Endothelial cell of umbilical vein (primary cell): ENCODE measurements at regions not wholly inside any gene's neighbourhood (a gene's known extent, or its start where the extent isn't known, plus 50 kb on each side); places are given as distances from the start of the nearest gene placed in this dataset.

ENCODE experiments used
- BruUV-seq: library from RNA; stranded (reverse); fragments of 400-500 nt; replicated peaks from 2 replicates; lab custom pipeline; 2021; lab: Mats Ljungman, UMichigan
- CTCF ChIA-PET: fragments of 300-600, 350-600 bp; sonication (Branson Sonifier 250); formaldehyde crosslinking; loops from one replicate; lab custom pipeline; 2021; ENCODE audit warnings: antibody characterized with exemption, inconsistent platforms; lab: Charles Lee
- POLR2A ChIA-PET: fragments of 300-600, 350-600 bp; sonication (Branson Sonifier 250); formaldehyde crosslinking; loops from one replicate; lab custom pipeline; 2021; ENCODE audit warnings: antibody characterized with exemption, inconsistent platforms; lab: Charles Lee
- DNase-seq: peaks from one replicate; pipeline ENCODE4 v3.0.0-alpha.2; 2011; ENCODE audit warnings: low read depth, low spot score
- FAIRE-seq: peaks from 2 replicates; lab custom pipeline; 2011; peaks lifted over from hg19 to GRCh38; lab: Jason Lieb, UNC
- H2AFZ ChIP-seq: 2 replicates; pipeline ENCODE4 v1.6.0; 2012; ENCODE audit warnings: low read depth, low read length, control low read depth, inconsistent platforms
- H3K27ac ChIP-seq: 2 replicates; pipeline ENCODE4 v1.5.1; 2011; ENCODE audit warnings: low read depth, mild to moderate bottlenecking, control low read depth, low read length, moderate library complexity; ENCODE audit not compliant: insufficient read depth
- H3K27me3 ChIP-seq, 2 experiments: 2 replicates each; pipeline versions ENCODE4 v1.6.0 to v1.6.1; 2011; ENCODE audit warnings: low read length in 2 of 2, mixed read lengths in 1 of 2; ENCODE audit not compliant: control insufficient read depth in 2 of 2, insufficient read depth in 2 of 2
- H3K36me3 ChIP-seq, 2 experiments: 2 replicates in 1 of 2; 3 replicates in 1 of 2; pipeline ENCODE4 v1.5.1; 2011; ENCODE audit warnings: low read length in 2 of 2, mild to moderate bottlenecking in 1 of 2, moderate library complexity in 1 of 2; ENCODE audit not compliant: control insufficient read depth in 2 of 2, insufficient read depth in 2 of 2; ENCODE audit errors: extremely low read depth in 1 of 2
- H3K4me1 ChIP-seq: 3 replicates; pipeline ENCODE4 v1.5.1; 2011; ENCODE audit warnings: mild to moderate bottlenecking, low read length; ENCODE audit not compliant: control insufficient read depth, insufficient read depth; ENCODE audit errors: extremely low read depth
- H3K4me2 ChIP-seq: 2 replicates; pipeline ENCODE4 v1.6.1; 2011; ENCODE audit warnings: low read length, control low read depth, mixed read lengths; ENCODE audit not compliant: insufficient read depth
- H3K4me3 ChIP-seq, 3 experiments: fragments of 200-600 bp in 1 of 3; sonication (generic), shearing (Covaris generic) in 1 of 3; replicated peaks in 1 of 3; 2 replicates each; pipeline ENCODE4 v1.5.1; 2011 to 2016; ENCODE audit warnings: control low read depth in 3 of 3, low read length in 3 of 3, mild to moderate bottlenecking in 2 of 3, inconsistent platforms in 1 of 3, low read depth in 1 of 3, moderate library complexity in 1 of 3; ENCODE audit not compliant: insufficient read depth in 1 of 3
- H3K79me2 ChIP-seq: 2 replicates; pipeline ENCODE4 v1.6.0; 2012; ENCODE audit warnings: low read length, inconsistent platforms; ENCODE audit not compliant: control insufficient read depth, insufficient read depth
- H3K9ac ChIP-seq: replicated peaks from 2 replicates; pipeline ENCODE3; 2011; ENCODE audit warnings: low read length, control low read depth; ENCODE audit not compliant: insufficient read depth; ENCODE audit errors: extremely low read depth
- H3K9me1 ChIP-seq: replicated peaks from 3 replicates; pipeline ENCODE4 v1.6.0; 2011; ENCODE audit warnings: mild to moderate bottlenecking, low read length; ENCODE audit not compliant: control insufficient read depth, insufficient read depth; ENCODE audit errors: extremely low read depth
- H3K9me3 ChIP-seq: replicated peaks from 2 replicates; pipeline ENCODE4 v1.5.1; 2012; ENCODE audit warnings: low read length, inconsistent platforms; ENCODE audit not compliant: control insufficient read depth, insufficient read depth
- H4K20me1 ChIP-seq: replicated peaks from 2 replicates; pipeline ENCODE3; 2011; ENCODE audit warnings: mild to moderate bottlenecking, low read length; ENCODE audit not compliant: control insufficient read depth, insufficient read depth; ENCODE audit errors: extremely low read depth
- EZH2 ChIP-seq: IDR thresholded peaks from 2 replicates; pipeline ENCODE4 v1.6.1; 2012; ENCODE audit warnings: borderline replicate concordance, low read depth, mild to moderate bottlenecking, moderate library complexity, low read length, inconsistent platforms; ENCODE audit not compliant: severe bottlenecking
- FOS ChIP-seq: IDR thresholded peaks from 2 replicates; pipeline ENCODE4 v1.6.1; 2011; ENCODE audit warnings: mild to moderate bottlenecking, low read length, moderate library complexity, borderline replicate concordance; ENCODE audit not compliant: insufficient read depth
- GATA2 ChIP-seq: IDR thresholded peaks from 2 replicates; pipeline ENCODE4 v1.7.0; 2011; ENCODE audit warnings: low read depth, mild to moderate bottlenecking, moderate library complexity, mixed read lengths, low read length; ENCODE audit not compliant: insufficient read length, insufficient read depth
- JUN ChIP-seq: IDR thresholded peaks from 2 replicates; pipeline ENCODE4 v1.6.1; 2011; ENCODE audit warnings: borderline replicate concordance, low read depth; ENCODE audit not compliant: insufficient read length, insufficient read depth
- MYC ChIP-seq: IDR thresholded peaks from one replicate; pipeline ENCODE4 v1.6.1; 2011; ENCODE audit warnings: mild to moderate bottlenecking, low read depth, low read length
- POLR2A ChIP-seq: IDR thresholded peaks from 2 replicates; pipeline ENCODE4 v1.6.1; 2012; ENCODE audit warnings: low read depth, mild to moderate bottlenecking, control low read depth, low read length
- POLR2AphosphoS5 ChIP-seq: IDR thresholded peaks from 2 replicates; pipeline ENCODE4 v1.6.1; 2012; ENCODE audit warnings: low read depth, mild to moderate bottlenecking, control low read depth, low read length, moderate library complexity; ENCODE audit not compliant: insufficient read depth
- dilution Hi-C: fragments of 300-500 bp; cut with MboI; formaldehyde crosslinking; loops from one replicate; pipeline ENCODE4 v1.15.0; 2019; ENCODE audit warnings: low sequenced_read_pairs; ENCODE audit not compliant: extremely low pct_ligation_motif_present
- intact Hi-C: fragments of 100-400 bp; cut with micrococcal nuclease; formaldehyde crosslinking; loops from one replicate; pipeline ENCODE4 v1.10.0; 2022
- TF ChIP-seq, protein P1 (sequence below): IDR thresholded peaks from 2 replicates; pipeline ENCODE4 v1.6.1; 2011; ENCODE audit not compliant: insufficient read depth, insufficient read length
- TF ChIP-seq, protein P2 (sequence below), 2 donors: IDR thresholded peaks; 1 replicate in 1 of 2; 2 replicates in 1 of 2; pipeline ENCODE4 v1.5.1; 2011; ENCODE audit warnings: low read length in 2 of 2, mild to moderate bottlenecking in 2 of 2, moderate library complexity in 2 of 2, control low read depth in 1 of 2, inconsistent platforms in 1 of 2, low read depth in 1 of 2; ENCODE audit not compliant: insufficient read depth in 1 of 2; ENCODE audit errors: extremely low read depth in 1 of 2

DNA sequence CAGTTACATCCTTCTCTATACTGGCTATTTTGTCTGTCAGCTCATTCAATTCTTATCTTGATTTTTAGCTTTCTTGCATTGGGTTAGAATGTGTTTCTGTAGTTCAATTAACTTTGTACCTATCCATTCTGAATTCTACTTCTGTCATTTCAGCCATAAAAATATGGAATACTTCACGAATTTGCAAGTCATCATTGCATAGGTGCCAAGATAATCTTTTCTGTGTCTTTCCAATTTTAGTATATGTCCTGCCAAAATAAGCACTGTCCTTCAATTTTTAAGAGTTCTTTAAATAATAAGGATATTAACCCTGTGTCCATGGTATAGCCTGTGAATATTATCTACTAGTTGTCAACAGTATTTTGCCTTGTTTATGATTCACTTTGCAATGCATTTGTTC, 665.7 kb upstream of the MDGA2 start:
- Histone ChIP-seq H3K79me2 (no peaks in the 10 kb centered on the region), H3K36me3 (no peaks in the 10 kb centered on the region), H3K9me1 (no peaks in the 10 kb centered on the region), H4K20me1 (no peaks in the 10 kb centered on the region), H3K27me3 (no peaks in the 10 kb centered on the region), H2AFZ (no peak overlapping the region), H3K4me1 (no peaks in the 10 kb centered on the region), H3K9ac (no peak overlapping the region), H3K9me3 (peaks cover 3% of the 10 kb centered on the region), H3K27ac (no peak overlapping the region), H3K4me2 (no peak overlapping the region), H3K4me3 (no peak overlapping the region)
- ChIA-PET POLR2A (no interaction called here), CTCF (no interaction called here)
- no TSS peak for BruUV-seq
- DNase-seq (no peak), FAIRE-seq (no peak)
- intact Hi-C loops, result no loop called here
- dilution Hi-C loops, result no loop called here
- TF ChIP-seq EZH2 (no peak), JUN (no peak), POLR2AphosphoS5 (no peak), MYC (no peak), POLR2A (no peak), GATA2 (no peak), FOS (no peak)
- TF ChIP-seq, protein P1, sequence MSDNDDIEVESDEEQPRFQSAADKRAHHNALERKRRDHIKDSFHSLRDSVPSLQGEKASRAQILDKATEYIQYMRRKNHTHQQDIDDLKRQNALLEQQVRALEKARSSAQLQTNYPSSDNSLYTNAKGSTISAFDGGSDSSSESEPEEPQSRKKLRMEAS, result no peak
- TF ChIP-seq, protein P2, sequence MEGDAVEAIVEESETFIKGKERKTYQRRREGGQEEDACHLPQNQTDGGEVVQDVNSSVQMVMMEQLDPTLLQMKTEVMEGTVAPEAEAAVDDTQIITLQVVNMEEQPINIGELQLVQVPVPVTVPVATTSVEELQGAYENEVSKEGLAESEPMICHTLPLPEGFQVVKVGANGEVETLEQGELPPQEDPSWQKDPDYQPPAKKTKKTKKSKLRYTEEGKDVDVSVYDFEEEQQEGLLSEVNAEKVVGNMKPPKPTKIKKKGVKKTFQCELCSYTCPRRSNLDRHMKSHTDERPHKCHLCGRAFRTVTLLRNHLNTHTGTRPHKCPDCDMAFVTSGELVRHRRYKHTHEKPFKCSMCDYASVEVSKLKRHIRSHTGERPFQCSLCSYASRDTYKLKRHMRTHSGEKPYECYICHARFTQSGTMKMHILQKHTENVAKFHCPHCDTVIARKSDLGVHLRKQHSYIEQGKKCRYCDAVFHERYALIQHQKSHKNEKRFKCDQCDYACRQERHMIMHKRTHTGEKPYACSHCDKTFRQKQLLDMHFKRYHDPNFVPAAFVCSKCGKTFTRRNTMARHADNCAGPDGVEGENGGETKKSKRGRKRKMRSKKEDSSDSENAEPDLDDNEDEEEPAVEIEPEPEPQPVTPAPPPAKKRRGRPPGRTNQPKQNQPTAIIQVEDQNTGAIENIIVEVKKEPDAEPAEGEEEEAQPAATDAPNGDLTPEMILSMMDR (IDR thresholded peaks at IDR 0.05; ENCODE audit: extremely low read depth in 1 of 2, insufficient read depth in 1 of 2, low read depth in 1 of 2, low read length in 2 of 2), result no peak
